ENCODE measurements at regions not wholly inside any gene's neighbourhood (a gene's known extent, or its start where the extent isn't known, plus 50 kb on each side); places are given as distances from the start of the nearest gene placed in this dataset.
A peak's percentile ranks its signal among the peaks of the same experiment; 100 is the strongest.
"Not testable (repeated sequence)": the region's sequence is repeated elsewhere in the genome, so short reads cannot be mapped to it uniquely, and the experiment has no call there.

GRCh38 chr21:14008436-14008835 is 202.3 kb downstream of the LIPI start:
- not testable (repeated sequence) for DNase-seq (ENCODE audit: low read depth in 2 of 2)

- not testable (repeated sequence) for DNase-seq (ENCODE audit: low read depth in 2 of 2)
Measured at GRCh38 chr21:14008006-14008405, 202.7 kb downstream of the LIPI start.

GRCh38 chr21:14006144-14006543 is 204.6 kb downstream of the LIPI start:
- not testable (repeated sequence) for DNase-seq (ENCODE audit: low read depth in 2 of 2)

GRCh38 chr21:13986996-13987958 is 223.5 kb downstream of the LIPI start:
- not testable (repeated sequence) for DNase-seq (ENCODE audit: low read depth in 2 of 2)

- DNase-seq (ENCODE audit: low read depth in 2 of 2) = not testable (repeated sequence)
Measured at GRCh38 chr21:13985865-13986863, 224.6 kb downstream of the LIPI start.

GRCh38 chr21:13985137-13985864 is 225.5 kb downstream of the LIPI start:
- DNase-seq (ENCODE audit: low read depth in 2 of 2) = not testable (repeated sequence)

- DNase-seq (ENCODE audit: low read depth in 2 of 2) = not testable (repeated sequence)
Measured at GRCh38 chr21:13984728-13985127, 226.0 kb downstream of the LIPI start.

GRCh38 chr21:13981176-13982087 is 229.3 kb downstream of the LIPI start:
- DNase-seq (ENCODE audit: low read depth in 2 of 2) = not testable (repeated sequence)

- DNase-seq (ENCODE audit: low read depth in 2 of 2) = peak; percentile 22 to 37
Measured at GRCh38 chr21:13980115-13980662, 230.6 kb downstream of the LIPI start.

GRCh38 chr21:13979608-13980007 is 231.1 kb downstream of the LIPI start:
- not testable (repeated sequence) for DNase-seq (ENCODE audit: low read depth in 2 of 2)

- not testable (repeated sequence) for DNase-seq (ENCODE audit: low read depth in 2 of 2)
Measured at GRCh38 chr21:13974582-13974981, 236.2 kb downstream of the LIPI start.

GRCh38 chr21:13969853-13970252 is 240.9 kb downstream of the LIPI start:
- not testable (repeated sequence) for DNase-seq (ENCODE audit: low read depth in 2 of 2)

GRCh38 chr21:13969002-13969401 is 241.8 kb downstream of the LIPI start:
- DNase-seq (ENCODE audit: low read depth in 2 of 2) = not testable (repeated sequence)

GRCh38 chr21:13963259-13963658 is 247.5 kb downstream of the LIPI start:
- not testable (repeated sequence) for DNase-seq (ENCODE audit: low read depth in 2 of 2)

- no peak for DNase-seq (ENCODE audit: low read depth in 2 of 2)
Measured at GRCh38 chr21:13937236-13937635, 273.5 kb downstream of the LIPI start.

- not testable (repeated sequence) for DNase-seq (ENCODE audit: low read depth in 2 of 2)
Measured at GRCh38 chr21:13936033-13936937, 274.5 kb downstream of the LIPI start.

GRCh38 chr21:13935396-13936032 is 275.2 kb downstream of the LIPI start:
- not testable (repeated sequence) for DNase-seq (ENCODE audit: low read depth in 2 of 2)

GRCh38 chr21:13934887-13935342 is 275.8 kb downstream of the LIPI start:
- not testable (repeated sequence) for DNase-seq (ENCODE audit: low read depth in 2 of 2)

Data from activated CD4-positive, alpha-beta T cell treated with anti-CD3 and anti-CD28 coated beads for 24 hours (primary cell).